AG09309 (cell line): ENCODE measurements at regions not wholly inside any gene's neighbourhood (a gene's known extent, or its start where the extent isn't known, plus 50 kb on each side); places are given as distances from the start of the nearest gene placed in this dataset.

Experiments used
- DNase-seq: peaks from one replicate; pipeline ENCODE4 v3.0.0-alpha.2; 2010; ENCODE audit warnings: low read depth
- H3K4me3 ChIP-seq: 2 replicates; pipeline ENCODE4 v1.5.1; 2011; ENCODE audit warnings: mild to moderate bottlenecking, low read depth, low read length, moderate library complexity; ENCODE audit not compliant: control insufficient read depth
- CTCF ChIP-seq: IDR thresholded peaks from 2 replicates; pipeline ENCODE4 v1.5.1; 2011; ENCODE audit warnings: mild to moderate bottlenecking, low read depth, low read length, inconsistent platforms; ENCODE audit not compliant: insufficient read depth, control insufficient read depth; ENCODE audit errors: missing control alignments

- TF ChIP-seq CTCF: no peak
- no peak overlapping the region for H3K4me3 ChIP-seq
- no peak for DNase-seq
Observed at GRCh38 chr1:101112051-101112780, 86.6 kb upstream of the DPH5 start.

- TF ChIP-seq CTCF: no peak
- no peak for DNase-seq
- no peak overlapping the region for H3K4me3 ChIP-seq
Observed at GRCh38 chr1:101111461-101111860, 85.9 kb upstream of the DPH5 start.

GRCh38 chr1:101109791-101110190, 84.2 kb upstream of the DPH5 start:
- TF ChIP-seq CTCF: no peak
- H3K4me3 ChIP-seq: no peak overlapping the region
- DNase-seq: no peak

GRCh38 chr1:101108111-101108500, 82.5 kb upstream of the DPH5 start:
- no peak for DNase-seq
- TF ChIP-seq CTCF: no peak
- H3K4me3 ChIP-seq: no peak overlapping the region

- no peak overlapping the region for H3K4me3 ChIP-seq
- DNase-seq: no peak
- TF ChIP-seq CTCF: no peak
Observed at GRCh38 chr1:101107496-101108110, 82.0 kb upstream of the DPH5 start.

GRCh38 chr1:101105877-101106276, 80.3 kb upstream of the DPH5 start:
- DNase-seq: no peak
- no peak for TF ChIP-seq CTCF

More at GRCh38 chr1:101105877-101106276, 80.3 kb upstream of the DPH5 start:
- H3K4me3 ChIP-seq: no peak overlapping the region
